Activated CD4-positive, alpha-beta T cell treated with anti-CD3 and anti-CD28 coated beads for 36 hours (primary cell): ENCODE measurements at regions not wholly inside any gene's neighbourhood (a gene's known extent, or its start where the extent isn't known, plus 50 kb on each side); places are given as distances from the start of the nearest gene placed in this dataset.

Experiments
- ATAC-seq: fragments of 200-7000 bp; cut with Tn5 transposase; one replicate; pipeline ENCODE4 v1.10.0; 2021; ENCODE audit warnings: mild to moderate bottlenecking, moderate library complexity
- CTCF ChIA-PET: fragments of 350-600 bp; sonication (Branson Sonifier 250); formaldehyde crosslinking; loops from one replicate; lab custom pipeline; 2021; ENCODE audit warnings: antibody characterized with exemption; lab: Charles Lee
- POLR2A ChIA-PET: fragments of 350-600 bp; sonication (Branson Sonifier 250); formaldehyde crosslinking; loops from one replicate; lab custom pipeline; 2021; ENCODE audit warnings: antibody characterized with exemption, inconsistent platforms; lab: Charles Lee
- DNase-seq: peaks from one replicate; pipeline ENCODE4 v3.0.0-alpha.2; 2020
- H3K27ac Mint-ChIP-seq: one replicate; pipeline ENCODE4 v1.8.0; 2021; ENCODE audit warnings: mixed read lengths
- H3K27me3 Mint-ChIP-seq: one replicate; pipeline ENCODE4 v1.8.0; 2021; ENCODE audit warnings: mixed read lengths
- H3K36me3 Mint-ChIP-seq: one replicate; pipeline ENCODE4 v1.8.0; 2021; ENCODE audit warnings: low read depth, mixed read lengths
- H3K4me1 Mint-ChIP-seq: one replicate; pipeline ENCODE4 v1.8.0; 2021; ENCODE audit warnings: mixed read lengths
- H3K4me3 Mint-ChIP-seq: one replicate; pipeline ENCODE4 v1.8.0; 2021; ENCODE audit warnings: mild to moderate bottlenecking, moderate library complexity, mixed read lengths
- H3K9me3 Mint-ChIP-seq: one replicate; pipeline ENCODE4 v1.8.0; 2021; ENCODE audit warnings: low read depth, mixed read lengths
- intact Hi-C, 2 experiments: fragments of 100-400 bp; cut with DNase I in 1 of 2; cut with micrococcal nuclease in 1 of 2; formaldehyde crosslinking; loops; one replicate each; pipeline versions ENCODE4 v1.14.2 to v1.15.1; 2022 to 2024; cut with DNase I, micrococcal nuclease

DNA sequence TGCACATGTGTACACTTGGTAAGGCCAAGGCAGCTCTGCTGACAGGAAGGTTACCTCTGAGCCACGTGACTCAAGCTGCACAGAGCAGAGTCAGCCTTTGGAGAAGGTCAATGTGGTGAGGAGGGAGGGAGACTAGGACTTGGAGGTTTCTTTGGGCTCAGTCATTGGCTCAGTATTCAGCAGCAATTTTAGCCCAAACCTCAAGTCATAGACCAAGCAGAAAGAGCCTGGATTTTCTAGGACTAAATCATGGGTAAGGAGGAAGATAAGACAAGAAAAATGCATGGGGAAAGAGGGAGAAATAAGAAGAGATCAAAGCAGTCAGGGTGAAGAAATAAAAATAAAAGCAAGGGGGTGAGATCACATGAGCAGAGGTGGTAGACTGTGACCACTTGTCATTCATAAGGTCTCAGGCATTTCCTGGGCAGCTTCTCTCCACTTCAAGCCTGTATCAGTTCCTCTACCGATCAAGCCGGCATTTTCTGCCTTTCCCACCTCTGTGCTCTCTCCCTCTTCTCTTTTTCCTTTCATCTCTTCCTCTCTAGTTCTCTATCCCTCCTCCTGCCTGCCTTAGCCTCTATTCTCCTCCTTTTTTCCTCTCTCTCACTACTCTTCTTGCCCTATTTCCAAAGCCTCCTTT, 51.7 kb upstream of the DUSP10 start:
- no peak overlapping the region for H3K4me3 Mint-ChIP-seq
- ChIA-PET CTCF (no interaction called here), POLR2A (interaction anchor here (0.7 kb wide), 1 partner anchor 17 kb away, joined by 3 read pairs; no protein-coding TSS in a partner anchor)
- H3K27ac Mint-ChIP-seq: peak overlapping the region; percentile 89
- no peaks in the 10 kb centered on the region for H3K27me3 Mint-ChIP-seq
- ATAC-seq (peak; percentile 22), DNase-seq (no peak)
- H3K9me3 Mint-ChIP-seq: no peaks in the 10 kb centered on the region
- peaks cover 34% of the 10 kb centered on the region for H3K4me1 Mint-ChIP-seq
- H3K36me3 Mint-ChIP-seq: no peaks in the 10 kb centered on the region
- intact Hi-C loops: loop anchor here (1.0 to 2.0 kb wide), 8 partner anchors 15 to 353 kb away; partner anchors contain the start of gene DUSP10 (in 2 of the 2)

DNA sequence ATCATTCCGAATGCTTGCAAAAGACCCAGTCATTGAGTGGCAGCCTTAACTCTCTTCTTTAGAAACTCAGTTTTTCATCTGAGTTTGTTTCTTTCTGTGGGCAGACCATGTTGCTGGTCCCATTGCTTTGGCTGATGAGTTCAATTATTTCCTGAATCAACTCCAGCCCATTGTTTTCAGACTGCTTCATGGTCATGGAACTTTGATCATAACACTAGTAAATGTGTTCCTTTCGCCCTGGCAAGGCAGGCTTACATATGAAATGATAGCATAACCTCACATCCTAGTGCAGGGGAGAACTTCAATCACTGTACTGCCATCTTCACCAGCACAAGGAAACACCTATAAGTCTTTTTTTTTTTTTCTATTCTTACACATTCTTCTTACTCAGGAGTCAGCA, 50.0 kb upstream of the DUSP10 start:
- Mint-ChIP-seq H3K4me1 (peaks cover 34% of the 10 kb centered on the region), H3K36me3 (no peaks in the 10 kb centered on the region), H3K4me3 (no peak overlapping the region), H3K27ac (no peak overlapping the region), H3K27me3 (no peaks in the 10 kb centered on the region), H3K9me3 (no peaks in the 10 kb centered on the region)
- ATAC-seq (no peak), DNase-seq (no peak)
- ChIA-PET CTCF (no interaction called here), POLR2A (no interaction called here)
- intact Hi-C loops: no loop called here
